ENCODE measurements at regions not wholly inside any gene's neighbourhood (a gene's known extent, or its start where the extent isn't known, plus 50 kb on each side); places are given as distances from the start of the nearest gene placed in this dataset.

- Histone ChIP-seq H3K4me1 (replicated peaks; ENCODE audit: insufficient read depth) (no peaks in the 10 kb centered on the region), H3K27me3 (ENCODE audit: insufficient read depth, low read depth) (no peaks in the 10 kb centered on the region), H3F3A (ENCODE audit: insufficient read depth, low read depth) (no peaks in the 10 kb centered on the region), H3K9me2 (ENCODE audit: insufficient read depth) (no peaks in the 10 kb centered on the region), H3K4me2 (no peak overlapping the region), H3K27ac (no peak overlapping the region), H3K9me3 (ENCODE audit: insufficient read depth, low read depth) (no peaks in the 10 kb centered on the region), H4K20me1 (ENCODE audit: insufficient read depth) (no peaks in the 10 kb centered on the region), H2AFZ (no peak overlapping the region), H3K79me2 (ENCODE audit: low read depth) (no peaks in the 10 kb centered on the region), H3K36me3 (ENCODE audit: low read depth) (no peaks in the 10 kb centered on the region), H3K4me3 (no peak overlapping the region)
- no peak for DNase-seq
- BruUV-seq (replicated peaks), result no TSS peak
- CTCF ChIA-PET, result no interaction called here
- POLR2A ChIA-PET (ENCODE audit: unreplicated experiment), result no interaction called here
- no peak for TF ChIP-seq EZH2 (IDR thresholded peaks at IDR 0.05; ENCODE audit: low read depth)
- no peak for TF ChIP-seq CTCF (conservative IDR thresholded peaks at IDR 0.05)
- intact Hi-C loops (cut with micrococcal nuclease; ENCODE audit: unreplicated experiment), result no loop called here
These were observed 262.0 kb downstream of the IL15 start for GRCh38 chr4:141898346-141898745.

- DNase-seq, result no peak
- CTCF ChIA-PET, result interaction anchor here (0.6 kb wide), 1 partner anchor 171 kb away, joined by 4 read pairs; no protein-coding TSS in a partner anchor
- no peak overlapping the region for H2AFZ ChIP-seq
- no peak overlapping the region for H3K4me3 ChIP-seq
- POLR2A ChIA-PET (ENCODE audit: unreplicated experiment), result no interaction called here
- H3K9me2 ChIP-seq (ENCODE audit: insufficient read depth), result no peaks in the 10 kb centered on the region
- H3F3A ChIP-seq (ENCODE audit: insufficient read depth, low read depth), result no peaks in the 10 kb centered on the region
- H3K79me2 ChIP-seq (ENCODE audit: low read depth), result no peaks in the 10 kb centered on the region
- H3K9me3 ChIP-seq (ENCODE audit: insufficient read depth, low read depth), result no peaks in the 10 kb centered on the region
- H3K4me1 ChIP-seq (replicated peaks; ENCODE audit: insufficient read depth), result no peaks in the 10 kb centered on the region
- no peaks in the 10 kb centered on the region for H4K20me1 ChIP-seq (ENCODE audit: insufficient read depth)
- no TSS peak for BruUV-seq (replicated peaks)
- intact Hi-C loops (cut with micrococcal nuclease; ENCODE audit: unreplicated experiment), result no loop called here
- no peak overlapping the region for H3K27ac ChIP-seq
- no peak overlapping the region for H3K4me2 ChIP-seq
- H3K36me3 ChIP-seq (ENCODE audit: low read depth), result no peaks in the 10 kb centered on the region
- TF ChIP-seq EZH2 (IDR thresholded peaks at IDR 0.05; ENCODE audit: low read depth), result no peak
- no peak for TF ChIP-seq CTCF (conservative IDR thresholded peaks at IDR 0.05)
- no peaks in the 10 kb centered on the region for H3K27me3 ChIP-seq (ENCODE audit: insufficient read depth, low read depth)
These were observed 262.7 kb downstream of the IL15 start for GRCh38 chr4:141899103-141899502.

- Histone ChIP-seq H3K79me2 (ENCODE audit: low read depth) (no peaks in the 10 kb centered on the region), H4K20me1 (ENCODE audit: insufficient read depth) (no peaks in the 10 kb centered on the region), H3K9me2 (ENCODE audit: insufficient read depth) (no peaks in the 10 kb centered on the region), H3K36me3 (ENCODE audit: low read depth) (no peaks in the 10 kb centered on the region), H3K4me3 (no peak overlapping the region), H3K9me3 (ENCODE audit: insufficient read depth, low read depth) (no peaks in the 10 kb centered on the region; the same call in 1 of the 2 replicates), H2AFZ (no peak overlapping the region), H3K4me2 (no peak overlapping the region), H3K4me1 (replicated peaks; ENCODE audit: insufficient read depth) (no peaks in the 10 kb centered on the region), H3F3A (ENCODE audit: insufficient read depth, low read depth) (no peaks in the 10 kb centered on the region), H3K27me3 (ENCODE audit: insufficient read depth, low read depth) (no peaks in the 10 kb centered on the region), H3K27ac (no peak overlapping the region)
- POLR2A ChIA-PET (ENCODE audit: unreplicated experiment), result no interaction called here
- CTCF ChIA-PET, result no interaction called here
- TF ChIP-seq EZH2 (IDR thresholded peaks at IDR 0.05; ENCODE audit: low read depth) (no peak), CTCF (conservative IDR thresholded peaks at IDR 0.05) (no peak)
- BruUV-seq (replicated peaks), result no TSS peak
- no peak for DNase-seq
- intact Hi-C loops (cut with micrococcal nuclease; ENCODE audit: unreplicated experiment), result no loop called here
These were observed 263.2 kb downstream of the IL15 start for GRCh38 chr4:141899541-141899940.
